Fibroblast of pulmonary artery (primary cell): ENCODE measurements at regions not wholly inside any gene's neighbourhood (a gene's known extent, or its start where the extent isn't known, plus 50 kb on each side); places are given as distances from the start of the nearest gene placed in this dataset.

Experiments used
- DNase-seq: peaks from one replicate; pipeline ENCODE4 v3.0.0-alpha.2; 2010; ENCODE audit warnings: low read depth
- H3K4me3 ChIP-seq: replicated peaks from 2 replicates; pipeline ENCODE4 v1.5.1; 2011; ENCODE audit warnings: low read depth, mild to moderate bottlenecking, control low read depth, low read length, moderate library complexity
- TF ChIP-seq, protein P1 (sequence below): IDR thresholded peaks from 2 replicates; pipeline ENCODE4 v1.5.1; 2011; ENCODE audit warnings: mild to moderate bottlenecking, control low read depth, low read length, inconsistent platforms; ENCODE audit errors: missing control alignments

DNA sequence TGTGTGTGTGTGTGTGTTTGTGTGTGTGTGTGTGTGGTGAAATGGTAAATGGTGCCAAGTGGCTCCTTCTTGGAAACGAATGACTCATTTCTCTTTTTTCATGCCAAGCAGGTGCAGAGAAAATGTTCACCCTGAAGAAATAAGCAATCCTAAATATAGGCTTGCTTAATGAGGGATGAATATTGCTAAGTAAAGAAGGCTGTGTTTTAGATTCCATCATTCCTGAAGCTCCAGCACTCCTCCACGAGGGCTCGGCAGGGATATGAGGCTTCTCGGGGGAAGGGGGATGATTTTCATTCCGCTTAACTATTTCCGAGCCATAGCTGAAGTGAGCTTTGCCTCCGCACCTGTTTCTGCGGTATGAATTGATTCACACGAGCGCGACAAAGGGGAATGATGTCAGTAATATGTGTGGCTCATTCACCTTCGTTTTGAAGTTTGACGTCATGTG, 72.9 kb downstream of the TSN start:
- no peak for DNase-seq
- TF ChIP-seq, protein P1, sequence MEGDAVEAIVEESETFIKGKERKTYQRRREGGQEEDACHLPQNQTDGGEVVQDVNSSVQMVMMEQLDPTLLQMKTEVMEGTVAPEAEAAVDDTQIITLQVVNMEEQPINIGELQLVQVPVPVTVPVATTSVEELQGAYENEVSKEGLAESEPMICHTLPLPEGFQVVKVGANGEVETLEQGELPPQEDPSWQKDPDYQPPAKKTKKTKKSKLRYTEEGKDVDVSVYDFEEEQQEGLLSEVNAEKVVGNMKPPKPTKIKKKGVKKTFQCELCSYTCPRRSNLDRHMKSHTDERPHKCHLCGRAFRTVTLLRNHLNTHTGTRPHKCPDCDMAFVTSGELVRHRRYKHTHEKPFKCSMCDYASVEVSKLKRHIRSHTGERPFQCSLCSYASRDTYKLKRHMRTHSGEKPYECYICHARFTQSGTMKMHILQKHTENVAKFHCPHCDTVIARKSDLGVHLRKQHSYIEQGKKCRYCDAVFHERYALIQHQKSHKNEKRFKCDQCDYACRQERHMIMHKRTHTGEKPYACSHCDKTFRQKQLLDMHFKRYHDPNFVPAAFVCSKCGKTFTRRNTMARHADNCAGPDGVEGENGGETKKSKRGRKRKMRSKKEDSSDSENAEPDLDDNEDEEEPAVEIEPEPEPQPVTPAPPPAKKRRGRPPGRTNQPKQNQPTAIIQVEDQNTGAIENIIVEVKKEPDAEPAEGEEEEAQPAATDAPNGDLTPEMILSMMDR: no peak
- no peak overlapping the region for H3K4me3 ChIP-seq

DNA sequence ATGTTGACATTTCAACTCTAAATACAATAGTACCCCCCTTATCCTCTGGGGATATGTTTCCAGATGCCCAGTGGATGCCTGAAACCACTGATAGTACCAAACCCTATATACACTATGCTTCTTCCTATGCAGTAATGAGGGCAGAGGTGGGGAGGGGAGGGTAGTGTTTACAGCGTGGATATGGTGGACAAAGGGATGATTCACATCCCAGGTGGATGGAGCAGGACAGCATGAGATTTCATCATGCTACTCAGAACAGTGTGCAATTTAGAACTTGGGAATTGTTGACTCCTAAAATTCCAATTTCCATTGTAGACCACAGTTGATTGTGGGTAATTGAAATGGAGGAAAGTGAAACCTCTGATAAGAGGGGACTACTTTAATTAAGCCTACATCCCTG, 75.4 kb downstream of the TSN start:
- DNase-seq: no peak
- no peak overlapping the region for H3K4me3 ChIP-seq
- TF ChIP-seq, protein P1: no peak

DNA sequence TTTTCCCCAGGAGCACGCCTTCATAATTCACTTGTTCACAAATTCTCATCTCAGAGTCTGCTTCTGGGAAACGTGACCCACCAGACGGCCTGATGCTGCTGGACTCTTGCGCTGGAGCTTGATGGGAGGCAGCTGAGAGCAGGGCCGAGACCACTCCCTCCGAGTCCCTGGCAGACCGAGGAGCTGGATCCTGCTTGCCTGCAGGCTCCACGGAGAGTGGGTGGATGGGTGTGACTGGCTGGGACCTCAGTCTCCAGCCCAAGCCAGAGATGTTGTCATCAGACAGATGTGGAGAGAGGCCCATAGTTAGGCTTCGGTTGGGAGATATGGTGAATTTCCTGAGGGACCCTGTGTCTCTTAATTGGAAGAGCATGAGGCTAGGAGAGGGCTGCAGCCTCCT, 76.4 kb downstream of the TSN start:
- no peak overlapping the region for H3K4me3 ChIP-seq
- TF ChIP-seq, protein P1: no peak

DNA sequence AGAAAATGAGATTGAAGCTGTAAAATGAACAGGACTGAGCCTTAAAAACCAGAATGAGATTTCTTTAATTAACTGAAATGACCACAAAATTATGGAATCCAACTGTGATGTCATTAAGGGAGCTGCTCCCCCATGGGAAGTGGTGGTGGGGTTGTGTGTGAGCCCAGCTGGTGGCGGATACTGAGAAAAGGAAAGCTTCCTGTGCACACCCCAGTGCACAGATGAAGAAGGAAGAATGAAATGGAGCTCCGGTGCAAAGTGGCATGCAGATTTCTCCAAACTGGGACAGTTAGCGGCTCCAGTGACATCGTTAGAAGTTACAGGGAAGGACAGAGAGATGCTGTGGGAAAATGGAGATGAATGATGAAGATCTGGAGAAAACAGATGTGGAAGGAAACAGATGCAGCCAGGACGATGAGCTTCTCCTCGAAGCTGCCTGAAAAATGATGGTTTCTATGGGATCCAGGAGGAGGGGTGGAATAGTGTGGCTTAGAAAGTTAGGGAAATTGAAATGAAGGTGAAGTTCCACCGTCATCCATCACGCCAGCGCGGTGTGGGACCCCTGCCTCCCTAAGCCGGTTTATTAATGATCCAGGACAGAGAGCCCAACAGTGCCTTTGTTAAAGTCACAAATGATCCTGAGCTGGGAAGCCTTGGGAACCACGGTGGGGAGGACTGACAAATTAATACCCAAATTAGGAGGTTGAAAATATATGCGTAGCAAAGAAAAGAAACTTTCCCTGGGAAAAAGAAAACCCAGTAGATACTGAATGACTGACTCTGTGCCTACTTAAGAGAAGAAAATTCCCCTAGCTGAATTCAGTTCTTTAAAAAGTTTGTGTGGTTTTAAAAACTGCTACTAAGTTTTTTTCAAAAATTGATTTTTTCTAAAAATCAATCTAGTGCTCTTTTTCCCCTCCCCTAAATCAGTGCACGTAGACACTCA, 77.2 kb downstream of the TSN start:
- DNase-seq: no peak
- TF ChIP-seq, protein P1: no peak
- H3K4me3 ChIP-seq: no peak overlapping the region

More for the DNA sequence above, 76.4 kb downstream of the TSN start:
- no peak for DNase-seq

- DNase-seq: no peak
- TF ChIP-seq, protein P1: no peak
- H3K4me3 ChIP-seq: no peak overlapping the region
Measured at GRCh38 chr2:121833358-121833723, 77.9 kb downstream of the TSN start.

DNA sequence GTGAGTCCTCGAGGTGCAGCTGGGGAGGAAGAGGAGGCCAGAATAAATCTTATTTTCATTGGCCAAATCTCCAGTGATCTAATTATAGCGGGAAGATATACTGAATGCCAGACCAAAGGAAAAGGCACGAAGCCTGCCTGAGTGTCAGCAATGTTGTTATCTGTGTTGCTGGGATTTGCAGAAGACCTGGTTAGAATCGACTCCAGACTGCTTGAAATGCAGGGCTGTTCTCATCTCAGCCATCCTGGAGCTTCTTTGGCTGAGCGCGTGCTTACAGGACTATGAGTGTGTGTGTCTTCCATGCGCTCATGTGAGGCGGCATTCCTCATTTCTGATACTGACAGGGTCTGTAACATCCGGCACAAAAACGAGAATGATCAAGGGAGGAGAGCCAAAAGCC, 81.2 kb downstream of the TSN start:
- TF ChIP-seq, protein P1: no peak
- H3K4me3 ChIP-seq: no peak overlapping the region
- no peak for DNase-seq
